ENCODE measurements at regions not wholly inside any gene's neighbourhood (a gene's known extent, or its start where the extent isn't known, plus 50 kb on each side); places are given as distances from the start of the nearest gene placed in this dataset.

DNA sequence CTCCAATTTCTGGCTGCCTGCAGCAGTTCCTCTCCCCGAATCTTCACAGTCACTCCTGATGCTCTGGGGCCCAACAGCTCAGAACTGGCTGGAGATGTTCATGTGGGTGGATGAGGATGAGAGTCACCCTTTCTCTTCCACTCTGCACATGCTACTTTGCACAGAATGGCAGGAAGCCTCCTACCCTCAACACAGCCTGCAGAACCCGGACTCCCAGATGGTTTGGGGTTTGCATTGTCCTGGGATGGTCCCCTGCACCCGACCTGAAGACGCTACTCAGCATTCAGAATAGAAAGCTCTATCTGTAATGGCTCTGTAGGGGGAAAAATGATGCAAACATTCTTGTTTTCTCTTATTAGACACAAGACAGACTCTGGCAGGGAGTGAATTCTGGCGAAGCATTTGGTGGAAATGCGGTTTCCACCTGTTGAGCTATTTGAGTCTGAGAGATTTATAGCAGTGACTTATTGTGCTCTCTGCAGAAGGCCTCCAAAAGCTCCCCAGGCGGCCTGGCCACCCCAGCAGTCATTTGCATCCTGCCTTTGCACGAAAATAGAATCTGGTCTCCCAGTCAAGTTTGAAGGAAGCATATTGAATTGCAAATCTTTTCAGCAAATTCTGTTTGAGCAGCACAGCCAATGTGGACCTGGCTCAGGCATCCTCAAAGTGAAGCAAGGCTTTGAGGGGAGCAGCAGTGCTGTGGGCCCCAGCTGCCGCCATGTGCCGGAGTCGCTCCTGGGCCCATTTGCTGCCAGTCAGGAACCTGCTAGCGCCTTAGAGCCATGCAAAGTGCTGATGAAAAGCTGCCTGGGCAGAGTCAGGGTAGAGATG lies 309.3 kb downstream of the TCERG1L start:
- peak; percentile 68 for DNase-seq

DNA sequence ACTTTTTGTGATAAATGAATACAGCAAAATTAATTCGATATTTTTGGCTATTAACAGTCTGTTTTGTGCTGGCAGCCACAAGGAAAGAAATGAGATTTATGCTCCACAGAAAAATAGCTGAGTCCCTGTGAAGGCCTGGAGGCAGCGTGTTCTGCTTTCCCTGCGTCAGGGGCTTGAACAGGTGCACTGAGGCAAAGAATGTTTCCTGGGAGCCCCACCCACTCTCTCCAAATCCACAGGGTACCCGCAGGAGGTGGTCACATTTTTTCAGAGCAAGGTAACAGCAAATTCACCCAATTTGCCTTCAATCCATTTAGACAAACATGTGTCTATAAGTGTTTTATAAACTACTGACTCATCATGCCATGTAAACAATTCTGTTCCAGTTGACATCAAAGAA lies 308.1 kb downstream of the TCERG1L start:
- DNase-seq, result no peak

DNA sequence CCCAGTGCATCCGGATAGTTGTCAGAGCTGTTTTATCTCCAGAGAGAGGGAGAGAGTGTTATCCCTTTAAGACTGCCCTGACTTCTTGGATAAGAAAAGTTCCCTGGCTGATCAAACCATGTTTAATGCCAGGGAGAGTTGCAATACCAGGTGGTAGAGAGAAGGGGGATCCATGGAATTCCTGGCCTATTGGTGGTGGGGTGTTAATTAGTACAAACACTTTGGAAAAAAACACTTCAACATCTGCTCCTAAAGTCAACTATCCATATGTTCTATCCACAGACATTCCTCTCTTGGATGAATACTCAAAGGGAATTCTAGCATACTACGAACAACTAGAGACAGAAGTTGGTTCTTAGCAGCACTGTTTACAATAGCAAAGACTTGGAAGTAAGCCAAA lies 307.2 kb downstream of the TCERG1L start:
- DNase-seq, result no peak

DNA sequence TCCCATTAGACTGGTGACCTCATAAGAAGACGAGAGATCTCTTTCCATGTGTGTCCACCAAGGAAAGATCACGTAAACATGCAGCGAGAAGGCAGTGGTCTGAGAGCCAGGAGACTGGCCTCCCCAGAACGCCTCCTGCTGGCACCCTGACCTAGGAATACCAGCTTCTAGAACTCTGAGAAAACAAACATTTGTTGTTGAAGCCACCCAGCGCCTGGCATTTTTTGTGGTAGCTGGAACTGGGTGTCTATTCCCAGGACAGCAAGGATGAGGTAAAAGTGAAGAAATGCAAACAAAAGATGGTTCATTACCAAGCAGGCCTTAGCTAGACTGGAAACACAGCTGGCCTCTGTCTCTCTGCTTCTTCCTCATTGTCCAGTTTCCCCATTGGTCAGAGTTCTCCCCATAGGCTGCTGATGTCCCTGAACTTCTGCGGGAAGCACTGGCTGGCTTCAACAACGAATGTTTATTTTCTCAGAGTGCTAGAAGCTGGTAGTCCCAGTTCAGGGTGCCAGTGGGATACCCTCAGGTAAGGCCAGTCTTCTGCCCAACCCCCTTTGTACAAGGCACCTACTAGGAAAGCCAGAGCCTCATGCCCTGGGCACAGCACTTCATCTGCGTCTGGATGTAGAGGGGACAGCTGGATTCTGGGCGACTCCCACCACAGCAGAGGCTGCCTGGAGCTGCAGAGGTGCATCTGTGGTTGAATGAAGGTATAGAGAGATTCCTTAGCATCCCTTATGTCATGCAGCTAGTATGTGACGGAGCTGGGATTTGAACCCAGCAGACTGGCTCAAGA lies 304.9 kb downstream of the TCERG1L start:
- no peak for DNase-seq

DNA sequence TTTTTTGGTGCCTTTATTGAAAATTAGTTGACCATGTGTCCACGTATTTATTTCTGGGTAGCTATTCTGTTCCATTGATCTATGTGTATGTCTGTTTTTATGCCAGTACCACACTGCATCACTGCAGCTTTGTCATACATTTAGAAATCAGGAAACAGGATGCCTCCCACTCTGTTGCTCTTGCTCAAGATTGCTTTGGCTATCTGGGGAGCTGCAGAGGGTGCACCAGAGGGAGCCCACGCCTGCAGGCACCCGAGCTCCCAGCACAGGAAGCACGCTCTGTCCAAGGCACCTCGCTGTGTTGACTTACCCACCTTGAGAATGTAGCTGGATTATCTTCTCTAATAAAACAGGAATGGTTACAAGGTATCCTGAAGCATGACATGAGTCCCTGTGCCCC lies 301.7 kb downstream of the TCERG1L start:
- no peak for DNase-seq

DNA sequence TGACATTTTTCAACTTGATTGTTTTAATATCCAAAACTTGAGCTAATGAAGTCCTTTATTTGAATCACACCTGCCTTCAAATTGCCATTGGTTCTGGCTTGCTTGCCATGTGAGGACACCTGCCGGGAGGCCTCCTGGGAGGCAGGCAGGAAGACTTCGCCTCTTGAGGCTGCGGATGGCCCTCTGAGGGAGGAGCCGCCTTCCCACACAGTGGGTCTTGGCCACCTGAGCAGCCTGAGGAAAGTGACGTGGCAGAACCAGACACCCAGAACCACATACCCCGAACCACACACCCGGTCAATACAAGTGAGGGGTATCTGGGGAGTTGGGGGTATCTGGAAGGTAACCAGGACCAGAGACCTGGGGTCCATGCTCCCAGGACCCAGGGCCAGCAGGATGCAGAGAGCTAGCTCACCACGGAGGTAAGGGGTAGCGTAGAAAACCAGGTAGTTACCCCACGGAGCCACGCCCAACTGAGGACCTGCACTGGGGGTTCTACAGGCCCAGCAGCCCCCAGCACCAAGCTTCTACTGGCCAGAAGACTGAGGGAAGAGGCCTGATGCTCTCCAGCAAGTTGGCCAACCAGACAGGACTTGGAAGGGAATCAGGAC lies 300.5 kb downstream of the TCERG1L start:
- DNase-seq, result no peak

DNA sequence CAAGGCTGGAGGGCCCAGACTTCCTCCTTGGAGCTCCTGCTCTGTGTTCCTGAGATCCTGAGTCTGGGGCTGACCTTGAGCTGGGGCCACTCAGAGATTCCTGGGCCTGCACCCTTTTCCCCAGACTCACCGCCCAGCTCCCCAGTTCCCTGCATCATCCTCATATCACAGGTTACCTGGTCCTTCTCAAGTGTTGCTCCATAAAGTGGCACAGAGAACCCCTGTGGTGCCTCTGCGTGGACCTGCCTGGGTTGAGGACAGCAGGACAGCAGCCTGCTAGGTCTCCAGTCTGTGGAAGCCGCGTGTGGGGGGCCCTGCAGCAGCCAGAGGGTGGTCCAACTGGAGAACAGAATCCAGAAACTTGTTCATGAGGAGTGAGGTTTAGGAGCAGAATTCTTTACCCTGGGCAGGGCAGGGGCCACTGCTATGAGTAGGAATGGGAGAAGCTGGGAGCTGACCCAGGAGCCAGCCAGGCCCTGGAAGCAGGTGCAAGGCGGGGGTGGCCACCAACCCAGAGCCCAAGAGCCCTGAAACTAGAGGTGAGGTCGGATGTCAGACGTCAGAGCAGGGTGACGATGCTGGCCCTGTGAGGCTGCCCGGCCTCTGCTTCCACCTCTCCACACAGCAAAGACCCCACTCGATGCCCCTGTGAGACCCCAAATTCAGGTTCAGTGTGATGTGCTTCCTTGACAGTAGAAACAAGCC lies 299.4 kb downstream of the TCERG1L start:
- no peak for DNase-seq

DNA sequence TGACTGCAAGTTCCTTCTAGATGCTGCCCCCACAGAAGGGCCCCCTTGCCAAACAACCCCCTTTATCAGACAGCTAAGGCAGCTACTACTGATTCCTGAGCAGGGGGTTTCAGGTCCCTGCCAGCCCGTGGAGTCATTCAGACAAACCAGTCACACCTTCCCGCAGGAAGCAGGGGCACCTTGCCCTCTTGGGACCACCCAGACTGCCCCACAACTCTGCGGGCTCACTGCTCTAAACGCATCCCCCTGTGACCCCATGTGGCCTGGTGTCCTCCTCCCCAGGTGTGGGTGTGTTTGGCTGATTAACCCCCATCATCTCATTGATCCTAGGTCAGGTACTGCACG lies 298.9 kb downstream of the TCERG1L start:
- DNase-seq, result no peak

DNA sequence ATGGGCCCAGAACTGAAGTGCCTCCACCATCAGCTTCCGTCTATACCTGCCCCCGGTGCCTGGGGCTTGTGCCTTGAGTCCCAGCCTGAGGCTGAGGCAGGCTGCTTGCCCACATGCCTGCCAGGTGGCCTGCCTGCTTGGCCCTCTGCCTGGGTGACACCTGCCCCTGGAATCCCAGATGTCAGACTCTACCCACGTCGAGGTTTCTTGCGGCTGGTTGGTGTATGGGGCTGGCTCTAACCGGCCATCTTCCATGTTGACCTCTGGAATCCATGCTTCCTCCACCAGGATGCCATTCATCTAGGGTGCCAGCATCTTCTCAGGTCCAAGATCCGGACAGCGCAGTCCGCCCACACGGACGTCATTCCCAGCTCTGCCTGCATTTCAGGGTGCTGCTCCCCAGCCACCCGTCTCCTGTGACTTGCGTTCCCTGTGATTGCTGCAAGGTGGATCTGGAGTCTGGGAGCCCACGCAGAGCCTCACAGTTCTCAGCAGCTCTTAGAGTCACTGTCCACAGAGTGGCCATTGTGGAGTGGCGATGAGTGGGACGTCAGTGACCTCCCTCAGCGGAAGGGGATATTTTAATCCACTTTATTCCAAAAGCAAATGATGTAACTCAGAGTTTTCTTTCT lies 298.1 kb downstream of the TCERG1L start:
- no peak for DNase-seq

DNA sequence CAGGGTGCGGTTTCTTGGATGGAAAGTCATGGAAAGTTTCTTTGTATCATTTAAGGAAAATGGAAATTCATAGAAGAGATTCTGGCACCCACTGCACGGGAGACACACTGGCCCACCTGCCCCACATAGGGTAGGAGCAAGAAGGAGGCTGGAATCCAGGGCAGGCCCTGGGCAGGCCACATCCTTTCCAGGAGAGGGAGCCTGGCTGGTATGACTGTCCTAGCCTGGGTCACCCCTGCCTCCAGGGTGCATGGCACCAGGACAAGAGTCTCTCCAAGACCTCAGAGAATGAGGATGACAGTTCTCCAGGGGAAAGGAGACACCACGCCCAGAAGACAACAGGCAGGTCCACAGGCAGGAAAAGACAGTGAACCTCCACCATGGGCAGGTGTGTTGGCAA lies 297.2 kb downstream of the TCERG1L start:
- no peak for DNase-seq

DNA sequence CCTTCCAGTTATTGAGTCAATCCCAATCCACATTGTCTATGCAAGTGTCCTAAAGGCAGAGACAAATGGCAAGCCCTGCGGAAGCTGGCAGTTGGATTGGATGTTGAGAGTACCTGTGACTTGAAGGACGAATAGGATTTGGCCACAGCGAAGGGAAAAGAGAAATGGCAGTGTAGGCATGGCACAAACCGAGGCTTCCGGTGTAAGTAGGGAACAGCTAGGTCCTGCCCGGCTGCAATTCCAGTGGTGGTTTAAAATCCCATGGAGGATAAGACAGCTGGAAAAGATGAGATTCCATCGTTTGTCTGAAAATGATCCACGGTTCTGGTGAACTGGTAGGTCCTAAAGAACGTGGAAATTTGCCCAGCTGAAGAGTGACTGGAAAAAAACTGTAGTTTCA lies 296.2 kb downstream of the TCERG1L start:
- no peak for DNase-seq

DNA sequence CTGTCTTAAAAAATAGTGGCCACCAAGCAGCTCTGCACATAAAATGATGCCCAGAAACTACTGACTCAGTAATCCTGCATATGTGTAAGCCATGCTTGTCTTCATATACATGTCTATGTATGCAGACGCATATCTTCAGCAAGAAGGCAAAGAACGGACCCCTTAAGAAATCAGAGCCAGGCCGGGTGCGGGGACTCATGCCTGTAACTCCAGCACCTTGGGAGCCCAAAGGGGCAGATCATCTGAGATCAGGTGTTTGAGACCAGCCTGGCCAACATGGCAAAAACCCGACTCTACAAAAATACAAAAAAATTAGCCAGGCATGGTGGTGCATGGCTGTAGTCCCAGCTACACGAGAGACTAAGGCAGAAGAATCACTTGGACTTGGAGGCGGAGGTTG lies 295.0 kb downstream of the TCERG1L start:
- DNase-seq, result no peak

DNA sequence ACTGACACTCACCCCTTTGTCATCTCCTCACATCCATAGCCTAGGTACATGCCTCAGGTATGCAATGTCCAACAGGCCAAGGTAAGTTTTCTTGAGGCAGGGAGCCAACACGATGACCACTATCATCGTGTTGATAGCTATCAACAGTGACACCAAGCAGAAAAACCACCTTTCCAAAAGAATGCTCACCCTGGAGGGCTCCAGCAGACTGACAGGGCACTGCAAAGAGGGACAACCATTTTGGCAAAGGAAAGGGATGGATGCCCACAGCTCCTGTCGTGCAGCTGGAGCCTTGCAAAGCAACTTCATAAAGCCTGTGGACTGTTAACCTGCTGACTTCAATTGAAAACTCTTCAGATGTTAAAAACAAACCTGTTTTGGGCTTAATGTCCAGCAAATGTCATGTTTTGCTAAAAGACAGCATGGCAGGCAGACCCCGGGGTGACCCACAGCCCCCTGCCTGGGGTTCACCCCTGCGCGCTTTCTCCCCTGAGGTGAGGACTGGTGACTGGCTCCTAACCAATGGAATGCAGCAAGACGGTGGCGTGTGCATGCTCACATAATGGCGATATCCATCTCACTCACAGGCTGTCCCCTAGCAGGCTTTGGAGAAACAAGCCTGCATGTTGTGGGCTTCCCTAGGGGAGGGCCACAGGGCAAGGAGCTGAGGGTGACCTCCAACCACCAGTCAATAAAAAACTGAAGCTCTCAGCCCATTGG lies 293.8 kb downstream of the TCERG1L start:
- DNase-seq, result no peak

DNA sequence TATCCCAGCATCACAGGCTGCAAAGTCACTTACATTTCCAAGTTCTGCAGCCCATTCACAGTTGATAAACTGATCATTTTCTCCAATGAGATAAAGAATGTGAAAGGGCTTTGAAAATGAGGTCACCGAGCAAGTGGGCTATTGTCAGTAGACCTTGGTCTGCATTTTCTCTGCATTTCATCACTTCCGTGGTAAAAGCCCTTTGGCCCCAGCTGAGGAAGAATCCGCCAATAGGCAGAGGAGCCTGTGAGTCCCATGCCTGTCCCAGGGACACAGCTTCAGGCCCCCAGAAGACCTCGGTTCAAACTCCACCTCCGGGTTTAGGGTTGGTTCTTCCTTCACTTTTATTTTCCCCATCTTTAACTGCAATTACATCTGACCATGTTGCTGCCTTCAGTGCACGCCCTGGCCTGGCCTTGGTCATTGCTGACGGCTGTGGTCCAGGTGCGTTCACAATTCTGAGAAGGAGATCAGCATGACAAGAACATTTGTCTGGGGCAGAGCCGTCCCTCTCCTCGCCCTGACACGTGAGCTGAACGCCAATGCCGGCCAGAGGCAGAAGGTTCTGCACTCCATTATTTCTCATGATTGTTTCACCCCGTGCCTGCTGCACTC lies 292.5 kb downstream of the TCERG1L start:
- DNase-seq, result no peak

DNA sequence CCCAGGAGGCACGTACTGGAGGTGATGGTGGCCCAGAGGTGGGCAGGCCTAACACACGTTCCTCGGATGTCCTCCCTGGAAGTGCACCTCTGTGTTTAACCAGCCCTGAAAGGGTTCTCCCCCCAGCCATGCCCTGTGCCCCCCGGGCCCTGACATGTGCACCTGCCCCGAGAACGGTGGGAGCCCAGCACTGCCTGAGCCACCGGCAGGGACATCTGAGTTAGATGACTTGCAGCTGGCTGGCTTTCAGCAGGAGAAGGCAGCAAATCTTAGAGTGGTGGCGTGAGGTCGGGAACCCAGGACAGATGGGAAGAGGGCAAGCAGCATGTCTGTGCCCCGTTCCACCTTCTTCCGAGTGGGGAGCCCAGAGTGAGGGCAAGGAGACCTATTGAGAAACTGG lies 291.8 kb downstream of the TCERG1L start:
- no peak for DNase-seq

DNA sequence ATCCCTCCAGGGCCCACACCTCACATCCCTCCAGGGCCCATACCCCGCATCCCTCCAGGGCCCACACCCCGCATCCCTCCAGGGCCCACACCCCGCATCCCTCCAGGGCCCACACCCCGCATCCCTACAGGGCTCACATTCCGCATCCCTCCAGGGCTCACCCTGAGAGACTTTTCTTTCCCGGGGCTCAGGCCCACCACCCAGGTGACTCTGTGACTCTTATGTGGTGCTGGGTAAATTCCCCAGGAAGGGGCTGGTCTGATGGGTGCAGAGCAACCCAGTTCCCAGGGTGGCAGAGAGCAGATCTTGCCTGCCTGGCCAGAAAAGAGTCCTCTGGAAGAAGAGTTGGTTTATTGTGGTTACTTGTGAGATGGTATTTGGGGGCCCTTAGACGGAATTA lies 290.7 kb downstream of the TCERG1L start:
- DNase-seq, result no peak

DNA sequence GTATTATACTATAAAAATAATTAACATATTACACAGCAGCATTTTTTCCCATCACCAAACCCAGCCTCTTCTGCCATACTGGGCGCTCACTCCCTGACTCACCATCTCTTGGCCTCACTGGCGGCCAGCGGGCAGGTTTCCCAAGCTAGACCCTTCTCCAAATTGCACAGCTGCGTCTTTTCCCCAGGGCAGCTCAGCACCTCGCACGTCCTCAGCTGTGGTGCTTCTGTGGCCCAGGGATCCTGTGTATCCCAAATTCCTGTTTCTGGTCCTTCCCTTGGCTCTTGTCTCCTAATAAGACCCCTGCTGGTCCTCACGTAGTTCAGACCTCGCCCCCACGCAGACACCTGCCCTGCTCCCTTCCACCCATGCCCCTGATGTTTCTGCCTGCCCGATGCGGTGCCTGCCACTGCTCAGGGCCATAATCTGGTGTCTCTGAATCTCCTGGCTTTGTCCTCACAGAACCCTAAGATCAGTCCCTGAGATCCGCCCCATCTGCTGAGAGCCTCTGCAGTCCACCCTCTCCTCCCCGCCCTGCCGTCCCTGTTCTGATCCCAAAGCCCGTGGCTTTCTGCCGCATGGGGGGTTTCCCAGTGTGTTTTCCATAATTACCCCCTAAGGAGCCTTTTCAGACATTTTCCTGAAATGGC lies 290.1 kb downstream of the TCERG1L start:
- no peak for DNase-seq

DNA sequence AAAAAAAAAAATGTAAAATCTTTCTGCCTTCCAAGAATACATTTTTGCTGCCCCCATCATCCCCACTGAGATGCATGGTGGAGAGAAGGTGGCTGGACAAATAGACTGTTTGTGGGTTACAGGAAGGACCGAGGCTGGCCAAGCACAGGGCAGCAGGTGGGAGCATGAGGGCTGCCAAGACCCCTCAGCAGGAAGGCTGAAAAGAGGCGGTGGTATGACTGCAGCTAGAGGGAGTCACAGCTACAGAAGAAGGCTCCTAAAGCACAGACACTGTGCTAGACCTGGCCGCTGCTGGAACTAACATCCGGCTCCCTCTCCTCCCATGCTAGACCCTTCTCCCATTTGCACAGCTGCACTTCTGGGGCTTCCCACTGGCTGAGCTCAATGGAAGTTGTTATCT lies 289.6 kb downstream of the TCERG1L start:
- peak; percentile 15 for DNase-seq

DNA sequence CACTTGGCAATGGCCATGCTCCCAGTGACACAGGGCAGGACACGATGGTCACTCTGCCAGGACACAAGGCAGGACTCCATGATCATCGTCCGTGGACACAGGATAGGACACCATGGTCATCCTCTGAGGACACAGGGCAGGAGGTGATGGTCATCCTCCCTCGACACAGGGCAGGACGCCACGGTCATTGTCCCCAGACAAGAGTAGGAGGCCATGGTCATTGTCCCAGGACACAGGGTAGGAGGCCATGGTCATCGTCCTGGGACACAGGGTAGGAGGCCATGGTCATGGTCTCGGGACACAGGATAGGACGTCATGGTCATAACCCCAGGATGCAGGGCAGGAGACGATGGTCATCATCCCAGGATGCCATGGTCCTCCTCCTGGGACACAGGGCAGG lies 289.2 kb downstream of the TCERG1L start:
- no peak for DNase-seq

DNA sequence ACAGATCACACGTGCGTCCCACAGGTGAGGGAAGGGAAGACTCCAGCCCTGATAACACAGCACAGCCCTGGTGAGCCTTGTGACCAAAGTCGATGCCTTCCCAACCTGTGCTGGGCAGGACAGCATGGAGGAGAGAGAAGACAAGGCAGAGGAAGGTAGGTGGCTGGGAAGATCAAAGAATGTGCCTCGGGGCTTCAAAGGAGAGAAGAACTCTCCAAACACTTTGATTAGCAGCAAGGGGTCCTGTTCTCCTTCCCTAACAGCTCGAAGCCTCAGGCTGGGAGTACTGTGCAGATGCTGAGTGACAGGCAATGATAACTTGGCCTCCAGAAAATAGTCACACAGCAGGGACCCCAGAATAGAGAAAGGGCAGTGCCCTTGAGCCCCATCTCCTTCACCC lies 288.5 kb downstream of the TCERG1L start:
- no peak for DNase-seq
